GM21825 (cell line): ENCODE measurements at regions not wholly inside any gene's neighbourhood (a gene's known extent, or its start where the extent isn't known, plus 50 kb on each side); places are given as distances from the start of the nearest gene placed in this dataset.
"Not testable (repeated sequence)": the region's sequence is repeated elsewhere in the genome, so short reads cannot be mapped to it uniquely, and the experiment has no call there.

Experiments
- ATAC-seq: cut with Tn5 transposase; IDR thresholded peaks from one replicate; pipeline ENCODE4 v1.9.1; 2021; ENCODE audit warnings: mild to moderate bottlenecking, moderate library complexity; ENCODE audit not compliant: unreplicated experiment

GRCh38 chr6:140269591-140270165 is 895.2 kb upstream of the CITED2 start:
- ATAC-seq = no peak

GRCh38 chr6:140264431-140264830 is 890.0 kb upstream of the CITED2 start:
- ATAC-seq = no peak

GRCh38 chr6:140258302-140258701 is 883.9 kb upstream of the CITED2 start:
- not testable (repeated sequence) for ATAC-seq

GRCh38 chr6:140256248-140256647 is 881.8 kb upstream of the CITED2 start:
- no peak for ATAC-seq

GRCh38 chr6:140253096-140253495 is 878.6 kb upstream of the CITED2 start:
- no peak for ATAC-seq

- ATAC-seq = no peak
These were observed 877.7 kb upstream of the CITED2 start for GRCh38 chr6:140252099-140252498.

DNA sequence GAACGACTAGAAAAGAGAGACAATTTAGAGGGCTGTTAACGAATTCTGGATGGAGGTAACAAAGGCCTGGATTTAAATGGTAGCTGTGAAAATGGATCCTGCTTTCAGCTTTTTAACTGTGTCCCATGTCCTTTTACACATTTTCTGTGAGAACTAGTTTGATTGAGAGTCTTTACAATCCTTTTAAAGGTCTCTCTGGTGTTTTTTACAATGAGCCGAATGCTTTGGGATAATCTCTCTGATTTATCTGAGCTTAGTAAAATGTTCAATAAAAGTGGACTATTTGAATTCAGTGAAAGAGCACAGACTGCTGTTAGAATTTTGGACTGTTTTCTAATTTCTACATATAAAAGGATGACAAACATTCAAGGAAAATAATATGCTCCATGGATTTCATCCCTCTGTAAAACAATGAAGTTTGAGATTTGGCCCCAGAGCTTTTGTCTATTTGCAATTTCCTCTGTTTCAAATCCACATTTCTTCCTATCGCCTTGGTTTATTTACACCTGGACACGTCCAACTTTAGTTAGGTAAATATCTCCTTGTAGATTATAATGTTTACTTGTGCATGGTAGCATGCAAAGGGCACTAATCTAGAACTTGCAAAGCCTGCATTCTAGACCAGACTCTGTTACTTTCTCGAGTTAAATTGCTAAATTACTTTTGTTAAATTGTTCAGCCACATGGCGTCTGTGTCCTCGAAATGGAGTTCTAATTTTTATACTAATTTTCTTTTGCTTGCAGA is 871.0 kb upstream of the CITED2 start:
- ATAC-seq = no peak

- no peak for ATAC-seq
These were observed 862.8 kb upstream of the CITED2 start for GRCh38 chr6:140237251-140237650.

- no peak for ATAC-seq
These were observed 862.3 kb upstream of the CITED2 start for GRCh38 chr6:140236732-140237131.

DNA sequence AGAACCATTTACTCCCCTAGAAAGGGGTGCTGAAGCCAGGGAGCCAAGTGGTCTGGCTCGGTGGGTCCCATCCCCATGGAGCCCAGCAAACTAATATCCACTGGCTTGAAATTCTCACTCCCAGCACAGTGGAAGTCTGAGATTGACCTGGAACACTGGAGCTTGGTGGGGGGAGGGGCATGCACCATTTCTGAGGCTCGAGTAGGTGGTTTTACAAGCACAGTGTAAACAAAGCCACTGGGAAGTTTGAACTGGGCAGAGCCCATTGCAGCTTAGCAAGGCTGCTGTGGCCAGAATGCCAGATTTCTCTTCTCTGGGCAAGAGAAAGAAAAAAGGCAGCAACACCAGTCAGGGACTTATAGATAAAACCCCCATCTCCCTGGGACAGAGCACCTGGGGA is 855.8 kb upstream of the CITED2 start:
- ATAC-seq = no peak

- ATAC-seq = no peak
These were observed 854.0 kb upstream of the CITED2 start for GRCh38 chr6:140228491-140228890.

- ATAC-seq = no peak
These were observed 852.2 kb upstream of the CITED2 start for GRCh38 chr6:140226637-140227036.

DNA sequence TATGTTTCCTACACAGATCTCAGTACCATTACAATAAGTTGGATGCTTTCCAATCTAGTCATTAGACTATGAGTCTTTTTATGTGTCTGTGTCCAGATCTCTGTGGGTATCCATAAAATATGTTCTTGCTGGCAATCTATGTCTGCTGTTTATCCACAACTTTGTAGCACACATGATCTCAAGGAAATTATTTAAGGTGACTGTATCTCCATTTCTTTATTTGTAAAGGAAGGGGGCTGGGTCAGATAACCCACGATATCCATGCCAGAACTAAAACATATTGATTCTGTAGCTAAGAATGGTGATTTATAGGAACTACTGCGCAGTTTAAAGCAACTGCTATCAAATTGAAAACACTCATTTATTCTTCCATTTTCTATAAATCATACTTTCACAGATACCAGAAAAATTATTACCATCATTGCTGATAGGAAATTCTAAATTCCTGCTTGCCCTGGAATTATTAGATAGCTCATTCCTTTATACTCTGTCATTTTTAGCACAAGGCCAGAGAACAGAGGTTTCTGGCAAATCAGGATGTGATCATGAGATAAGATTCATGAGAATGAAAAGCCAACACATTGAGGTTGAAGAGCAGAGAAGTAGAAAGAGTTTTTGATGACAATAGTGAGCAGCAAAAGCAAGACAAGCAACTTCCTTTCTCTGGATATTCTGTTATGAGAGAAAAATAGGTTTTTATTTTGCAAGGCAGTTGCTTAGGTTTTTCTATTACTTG is 851.4 kb upstream of the CITED2 start:
- ATAC-seq = no peak

DNA sequence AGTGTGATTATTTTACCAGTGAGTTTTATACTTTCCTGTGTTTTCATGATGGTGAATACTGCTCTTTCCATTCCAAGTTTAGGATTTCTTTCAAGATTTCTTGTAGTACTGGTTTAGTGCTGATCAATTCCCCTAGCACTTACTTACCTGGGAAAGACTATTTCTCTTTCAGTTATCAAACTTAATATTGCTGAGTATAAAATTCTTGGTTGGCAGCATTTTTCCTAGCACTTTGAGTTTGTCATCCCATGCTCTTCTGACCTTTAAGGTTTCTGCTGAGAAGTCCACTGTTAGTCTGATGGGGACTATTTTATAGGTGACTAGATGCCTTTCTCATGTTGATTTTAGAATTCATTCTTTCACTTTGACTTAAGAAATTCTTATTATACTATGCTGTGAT is 842.8 kb upstream of the CITED2 start:
- no peak for ATAC-seq

DNA sequence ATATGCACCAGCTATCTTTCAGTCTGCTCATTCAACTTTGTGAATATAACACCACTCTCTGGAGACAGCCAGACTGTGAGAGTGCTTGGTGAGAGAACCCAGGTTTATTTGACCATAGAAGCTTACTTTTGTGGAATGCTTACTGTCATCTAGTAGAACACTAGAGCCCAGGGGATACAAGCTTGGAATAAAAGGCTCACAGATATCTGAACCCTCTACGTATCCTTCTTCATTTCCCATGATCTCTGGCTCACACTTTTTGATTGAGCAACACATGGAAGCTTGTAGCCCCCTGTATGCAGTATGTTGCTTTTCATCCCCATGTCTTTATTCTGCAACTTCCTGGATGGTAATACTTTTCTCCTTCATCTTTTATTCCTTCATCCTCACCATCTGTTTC is 835.3 kb upstream of the CITED2 start:
- no peak for ATAC-seq

- ATAC-seq = no peak
These were observed 833.8 kb upstream of the CITED2 start for GRCh38 chr6:140208286-140208685.

- no peak for ATAC-seq
These were observed 831.5 kb upstream of the CITED2 start for GRCh38 chr6:140205795-140206593.

- no peak for ATAC-seq
These were observed 829.7 kb upstream of the CITED2 start for GRCh38 chr6:140204154-140204553.

GRCh38 chr6:140203661-140204147 is 829.3 kb upstream of the CITED2 start:
- ATAC-seq = no peak

DNA sequence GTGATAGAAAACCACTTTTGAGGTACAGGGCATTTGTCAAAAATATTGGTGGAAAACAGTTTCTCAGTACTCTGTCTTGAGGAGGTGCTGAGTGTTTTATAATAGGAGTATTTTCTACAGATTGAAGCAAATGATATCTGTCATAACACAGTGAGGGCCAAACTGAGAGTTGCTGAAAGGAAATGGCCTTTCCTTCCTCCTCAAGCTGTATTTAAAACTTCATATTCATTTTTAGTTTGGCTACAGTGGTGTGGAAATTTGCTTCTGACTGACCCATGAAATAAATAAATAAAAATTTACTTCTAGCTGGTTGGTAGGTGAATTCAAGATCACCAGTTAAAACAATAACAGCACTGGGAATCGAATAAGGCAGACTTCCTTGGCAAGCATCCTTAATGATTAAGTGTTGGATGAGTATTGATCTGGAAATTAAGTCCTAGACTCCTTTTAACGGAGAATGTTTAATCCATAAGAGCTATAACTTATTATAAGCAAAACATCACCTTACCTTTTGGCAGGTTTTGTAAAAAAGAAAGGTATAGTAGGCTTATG is 828.6 kb upstream of the CITED2 start:
- no peak for ATAC-seq
